ENCODE measurements at regions not wholly inside any gene's neighbourhood (a gene's known extent, or its start where the extent isn't known, plus 50 kb on each side); places are given as distances from the start of the nearest gene placed in this dataset.

DNA sequence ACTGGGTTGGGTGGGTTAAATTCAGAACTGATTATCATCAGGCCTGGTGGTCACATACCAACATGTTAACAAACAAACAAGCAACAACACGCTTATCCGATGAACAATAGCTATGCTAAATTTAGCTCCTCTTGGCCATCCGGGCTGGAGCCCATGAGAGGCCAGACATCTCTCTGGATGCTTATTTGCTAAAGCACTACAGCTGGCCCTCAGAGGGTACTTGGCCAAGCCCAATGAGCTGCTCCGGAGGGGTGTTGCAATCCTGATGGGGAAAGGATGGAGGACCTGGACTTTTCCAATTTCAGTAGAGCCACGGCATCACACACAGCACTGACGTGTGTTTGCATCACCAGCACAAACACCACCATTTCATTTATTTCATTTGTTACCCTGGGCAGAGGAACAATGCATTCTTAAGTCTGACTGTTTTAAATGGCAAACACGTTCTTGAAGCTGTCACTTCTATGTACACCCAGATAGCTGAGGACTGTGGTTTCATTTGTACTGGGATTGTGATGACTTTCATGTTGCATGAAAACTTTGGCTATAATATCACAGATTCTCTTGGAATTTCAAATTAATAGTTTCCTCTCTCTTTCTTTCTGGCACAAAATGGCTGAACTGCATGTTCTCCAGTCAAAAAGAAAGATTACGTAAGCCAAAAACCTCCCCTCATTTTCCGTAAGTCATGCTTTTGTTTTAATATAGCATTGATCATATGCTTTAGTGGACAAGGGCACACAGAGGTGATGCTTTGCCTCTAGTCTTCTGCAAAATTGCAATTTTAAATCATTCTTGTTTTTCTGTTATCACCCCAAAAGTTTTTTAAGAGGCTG lies 359.8 kb upstream of the KAZN start:
- Mint-ChIP-seq H3K4me1 (ENCODE audit: insufficient read depth, unreplicated experiment) (no peaks in the 10 kb centered on the region), H3K9me3 (ENCODE audit: unreplicated experiment) (no peaks in the 10 kb centered on the region), H3K36me3 (ENCODE audit: insufficient read depth, unreplicated experiment) (no peaks in the 10 kb centered on the region), H3K4me3 (ENCODE audit: unreplicated experiment) (no peak overlapping the region), H3K27me3 (ENCODE audit: insufficient read depth, unreplicated experiment) (no peaks in the 10 kb centered on the region), H3K27ac (ENCODE audit: low read depth, unreplicated experiment) (no peak overlapping the region)
- no peak for DNase-seq (ENCODE audit: unreplicated experiment)
- ChIA-PET CTCF (no interaction called here), POLR2A (interaction anchor here (0.6 to 0.8 kb wide), 2 partner anchors 53 to 88 kb away, joined by 3 read pairs; no protein-coding TSS in a partner anchor)
- intact Hi-C loops (cut with micrococcal nuclease), result no loop called here
- TF ChIP-seq, protein P1, sequence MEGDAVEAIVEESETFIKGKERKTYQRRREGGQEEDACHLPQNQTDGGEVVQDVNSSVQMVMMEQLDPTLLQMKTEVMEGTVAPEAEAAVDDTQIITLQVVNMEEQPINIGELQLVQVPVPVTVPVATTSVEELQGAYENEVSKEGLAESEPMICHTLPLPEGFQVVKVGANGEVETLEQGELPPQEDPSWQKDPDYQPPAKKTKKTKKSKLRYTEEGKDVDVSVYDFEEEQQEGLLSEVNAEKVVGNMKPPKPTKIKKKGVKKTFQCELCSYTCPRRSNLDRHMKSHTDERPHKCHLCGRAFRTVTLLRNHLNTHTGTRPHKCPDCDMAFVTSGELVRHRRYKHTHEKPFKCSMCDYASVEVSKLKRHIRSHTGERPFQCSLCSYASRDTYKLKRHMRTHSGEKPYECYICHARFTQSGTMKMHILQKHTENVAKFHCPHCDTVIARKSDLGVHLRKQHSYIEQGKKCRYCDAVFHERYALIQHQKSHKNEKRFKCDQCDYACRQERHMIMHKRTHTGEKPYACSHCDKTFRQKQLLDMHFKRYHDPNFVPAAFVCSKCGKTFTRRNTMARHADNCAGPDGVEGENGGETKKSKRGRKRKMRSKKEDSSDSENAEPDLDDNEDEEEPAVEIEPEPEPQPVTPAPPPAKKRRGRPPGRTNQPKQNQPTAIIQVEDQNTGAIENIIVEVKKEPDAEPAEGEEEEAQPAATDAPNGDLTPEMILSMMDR (IDR thresholded peaks at IDR 0.05; ENCODE audit: unreplicated experiment), result no peak
- no TSS peak for BruUV-seq (replicated peaks)

DNA sequence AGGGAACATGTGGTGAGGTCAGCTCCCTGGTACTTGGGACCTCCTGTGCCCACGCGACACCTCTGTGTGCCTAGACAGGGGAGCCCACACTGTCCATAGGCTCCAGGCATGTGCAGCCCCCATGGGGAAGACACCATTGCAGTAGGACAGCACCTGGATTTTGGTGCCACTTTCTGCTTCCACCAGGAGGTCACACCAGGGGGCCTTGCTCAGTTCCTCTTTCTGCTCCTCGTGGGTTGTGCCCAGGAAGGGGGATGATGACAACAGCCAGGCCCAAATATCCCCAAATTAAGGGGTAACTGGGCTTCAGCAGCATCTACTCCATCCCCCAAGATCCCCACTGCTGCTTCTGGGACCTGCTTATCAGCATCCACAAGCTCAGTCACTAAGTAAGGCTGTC lies 358.2 kb upstream of the KAZN start:
- DNase-seq (ENCODE audit: unreplicated experiment), result no peak
- Mint-ChIP-seq H3K4me1 (ENCODE audit: insufficient read depth, unreplicated experiment) (no peaks in the 10 kb centered on the region), H3K27me3 (ENCODE audit: insufficient read depth, unreplicated experiment) (no peaks in the 10 kb centered on the region), H3K9me3 (ENCODE audit: unreplicated experiment) (no peaks in the 10 kb centered on the region), H3K27ac (ENCODE audit: low read depth, unreplicated experiment) (no peak overlapping the region), H3K36me3 (ENCODE audit: insufficient read depth, unreplicated experiment) (no peaks in the 10 kb centered on the region), H3K4me3 (ENCODE audit: unreplicated experiment) (no peak overlapping the region)
- ChIA-PET POLR2A (no interaction called here), CTCF (no interaction called here)
- TF ChIP-seq, protein P1 (IDR thresholded peaks at IDR 0.05; ENCODE audit: unreplicated experiment), result no peak
- intact Hi-C loops (cut with micrococcal nuclease), result no loop called here
- BruUV-seq (replicated peaks), result no TSS peak

DNA sequence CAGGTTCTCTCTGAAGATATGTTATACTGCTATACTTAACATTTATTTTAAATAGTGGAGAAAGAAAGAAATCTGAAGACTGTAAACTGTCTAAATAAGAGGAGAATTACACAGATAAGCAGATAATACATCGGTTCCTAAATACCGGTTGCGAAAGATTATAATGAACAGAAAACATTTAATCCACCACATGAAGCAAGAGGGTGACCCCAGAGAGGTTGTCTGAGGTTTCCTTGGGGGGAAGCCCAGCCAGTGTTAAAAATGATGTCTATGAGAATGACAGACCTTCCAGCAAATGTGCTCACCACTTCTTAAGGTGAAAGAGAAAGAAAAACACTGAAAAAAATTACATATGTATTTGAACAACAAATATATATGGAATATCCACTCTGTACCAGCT lies 356.4 kb upstream of the KAZN start:
- H3K27ac Mint-ChIP-seq (ENCODE audit: low read depth, unreplicated experiment), result no peak overlapping the region
- H3K4me3 Mint-ChIP-seq (ENCODE audit: unreplicated experiment), result no peak overlapping the region
- H3K27me3 Mint-ChIP-seq (ENCODE audit: insufficient read depth, unreplicated experiment), result no peaks in the 10 kb centered on the region
- TF ChIP-seq, protein P1 (IDR thresholded peaks at IDR 0.05; ENCODE audit: unreplicated experiment), result no peak
- intact Hi-C loops (cut with micrococcal nuclease), result no loop called here
- BruUV-seq (replicated peaks), result no TSS peak
- CTCF ChIA-PET, result no interaction called here
- DNase-seq (ENCODE audit: unreplicated experiment), result no peak
- no peaks in the 10 kb centered on the region for H3K9me3 Mint-ChIP-seq (ENCODE audit: unreplicated experiment)
- H3K36me3 Mint-ChIP-seq (ENCODE audit: insufficient read depth, unreplicated experiment), result no peaks in the 10 kb centered on the region
- POLR2A ChIA-PET, result no interaction called here
- no peaks in the 10 kb centered on the region for H3K4me1 Mint-ChIP-seq (ENCODE audit: insufficient read depth, unreplicated experiment)

DNA sequence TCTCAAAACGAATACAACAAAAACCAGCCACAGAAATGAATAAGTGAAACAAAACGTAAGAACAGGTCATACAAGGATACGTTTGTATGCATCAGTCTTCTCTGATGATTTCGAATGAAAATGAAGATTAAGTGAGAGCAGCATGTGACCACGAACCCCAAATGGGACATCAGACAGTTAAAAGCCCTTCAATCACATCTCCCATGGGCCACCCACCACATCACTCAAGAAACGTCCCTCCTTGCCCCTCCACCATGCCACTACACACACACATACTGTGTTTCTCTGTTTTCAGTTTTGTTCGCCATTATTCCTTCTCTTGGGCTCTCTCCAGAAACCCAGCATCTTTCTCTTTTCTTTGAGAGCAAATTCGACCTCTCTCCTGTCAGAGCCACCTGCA lies 355.6 kb upstream of the KAZN start:
- H3K36me3 Mint-ChIP-seq (ENCODE audit: insufficient read depth, unreplicated experiment), result no peaks in the 10 kb centered on the region
- intact Hi-C loops (cut with micrococcal nuclease), result no loop called here
- H3K27me3 Mint-ChIP-seq (ENCODE audit: insufficient read depth, unreplicated experiment), result no peaks in the 10 kb centered on the region
- ChIA-PET CTCF (interaction anchor here (1.1 kb wide), 1 partner anchor 173 kb away, joined by 3 read pairs; no protein-coding TSS in a partner anchor), POLR2A (no interaction called here)
- H3K9me3 Mint-ChIP-seq (ENCODE audit: unreplicated experiment), result no peaks in the 10 kb centered on the region
- no peaks in the 10 kb centered on the region for H3K4me1 Mint-ChIP-seq (ENCODE audit: insufficient read depth, unreplicated experiment)
- TF ChIP-seq, protein P1 (IDR thresholded peaks at IDR 0.05; ENCODE audit: unreplicated experiment), result no peak
- no TSS peak for BruUV-seq (replicated peaks)
- DNase-seq (ENCODE audit: unreplicated experiment), result no peak
- no peak overlapping the region for H3K4me3 Mint-ChIP-seq (ENCODE audit: unreplicated experiment)
- H3K27ac Mint-ChIP-seq (ENCODE audit: low read depth, unreplicated experiment), result no peak overlapping the region

Measured in MCF 10A (cell line).